ENCODE measurements at regions not wholly inside any gene's neighbourhood (a gene's known extent, or its start where the extent isn't known, plus 50 kb on each side); places are given as distances from the start of the nearest gene placed in this dataset.

DNA sequence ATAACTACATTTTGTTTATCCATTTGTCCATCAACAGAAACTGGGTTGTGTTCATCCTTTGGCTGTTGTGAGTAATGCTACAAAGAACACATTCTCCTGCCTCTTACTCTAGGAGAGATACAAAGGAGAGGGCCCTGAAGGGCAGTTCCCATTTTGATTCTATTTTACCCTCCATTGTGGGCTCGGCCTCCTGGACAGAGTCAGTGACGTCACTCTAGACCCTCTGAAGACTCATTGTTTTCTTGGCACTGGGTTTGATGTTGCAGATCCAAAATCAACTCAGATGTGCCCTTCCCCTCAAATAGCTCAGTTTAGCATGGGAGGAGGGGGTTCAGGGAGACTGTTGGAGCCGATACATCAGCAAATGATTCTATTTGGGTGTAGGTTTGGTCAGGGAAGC, 280.9 kb downstream of the UTP18 start:
- DNase-seq = no peak
- no peak for TF ChIP-seq POLR2A (IDR thresholded peaks at IDR 0.05; ENCODE audit: low read length)
- TF ChIP-seq GATA1 (IDR thresholded peaks at IDR 0.05; ENCODE audit: low read depth, low read length) = no peak

DNA sequence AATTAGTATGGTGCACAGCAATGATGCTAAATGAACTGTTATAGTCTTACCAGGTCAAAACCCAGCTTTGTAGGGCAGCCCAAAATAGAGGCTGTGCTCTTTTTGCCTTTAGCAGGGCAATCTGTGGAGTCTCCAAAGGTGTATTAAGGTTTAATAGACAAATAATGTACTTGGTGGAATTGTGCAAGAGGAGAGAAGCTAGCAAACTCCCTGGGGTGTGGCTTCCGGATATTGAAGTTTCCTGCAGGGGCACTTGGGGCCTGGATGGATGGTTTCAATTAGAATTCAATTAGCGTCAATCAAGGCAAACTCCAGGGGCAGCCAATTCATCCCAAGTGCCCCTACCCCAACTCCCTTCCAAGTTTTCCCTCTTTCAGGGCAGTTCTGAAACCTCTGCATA, 285.8 kb downstream of the UTP18 start:
- no peak for DNase-seq
- no peak for TF ChIP-seq GATA1 (IDR thresholded peaks at IDR 0.05; ENCODE audit: low read depth, low read length)
- no peak for TF ChIP-seq POLR2A (IDR thresholded peaks at IDR 0.05; ENCODE audit: low read length)

DNA sequence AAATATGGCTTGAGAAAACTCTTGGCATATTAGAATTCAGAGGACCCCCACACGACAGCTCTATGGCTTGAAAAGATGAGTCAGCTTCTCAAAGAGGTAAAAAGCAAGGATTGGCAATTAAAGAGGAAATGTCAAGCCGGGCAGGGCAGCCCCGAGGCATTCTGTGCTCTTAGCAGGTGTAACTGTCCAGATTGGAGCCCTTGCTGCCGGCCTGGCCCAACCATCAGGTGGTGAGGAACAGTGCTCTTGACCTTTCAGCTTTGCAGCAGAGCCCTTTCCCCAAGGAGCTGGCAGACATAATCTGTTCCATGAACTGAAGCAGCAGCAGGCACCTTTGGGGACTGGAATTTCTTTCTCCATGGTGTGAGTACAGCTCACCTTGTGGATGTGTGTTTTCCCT, 287.8 kb downstream of the UTP18 start:
- DNase-seq = no peak
- no peak for TF ChIP-seq POLR2A (IDR thresholded peaks at IDR 0.05; ENCODE audit: low read length)
- TF ChIP-seq GATA1 (IDR thresholded peaks at IDR 0.05; ENCODE audit: low read depth, low read length) = no peak

DNA sequence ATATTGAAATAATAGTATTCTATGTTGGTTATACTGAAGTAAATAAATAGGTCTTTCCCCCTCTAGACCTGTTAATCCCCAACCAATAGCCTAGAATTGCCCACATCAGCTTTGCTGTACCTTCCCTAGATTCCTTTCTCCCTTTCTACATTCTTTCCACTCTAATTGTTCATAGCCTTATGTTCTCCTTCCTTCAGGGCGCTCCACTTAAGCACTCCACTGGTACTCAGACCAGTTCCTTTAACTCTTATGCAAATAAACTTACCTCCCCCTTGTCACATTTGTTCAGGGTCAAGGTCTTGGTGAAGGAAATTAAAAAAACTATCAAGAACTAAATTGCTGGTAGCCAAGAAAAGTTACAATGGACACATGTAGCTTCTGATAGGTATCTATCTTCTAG, 294.8 kb downstream of the UTP18 start:
- no peak for TF ChIP-seq GATA1 (IDR thresholded peaks at IDR 0.05; ENCODE audit: low read depth, low read length)
- no peak for TF ChIP-seq POLR2A (IDR thresholded peaks at IDR 0.05; ENCODE audit: low read length)
- DNase-seq = no peak

DNA sequence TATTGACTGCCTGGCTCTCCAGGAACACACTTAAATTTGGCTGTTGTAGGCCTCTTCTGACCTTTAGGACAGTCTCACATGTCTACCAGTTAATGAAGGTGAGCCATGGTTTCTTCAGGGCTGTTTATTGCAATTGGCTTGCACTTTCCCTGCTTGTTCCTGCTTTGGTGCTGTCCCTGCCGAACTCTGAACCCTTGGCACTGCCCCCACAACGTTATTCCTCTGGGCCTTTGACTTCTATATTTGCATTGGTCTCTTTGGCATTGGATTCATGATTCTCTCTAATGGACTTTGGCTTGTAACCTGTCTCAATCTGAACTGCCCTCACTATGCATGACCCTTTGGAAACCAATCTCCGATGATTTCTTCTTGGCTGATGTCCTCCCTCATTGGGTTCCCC, 299.4 kb downstream of the UTP18 start:
- TF ChIP-seq POLR2A (IDR thresholded peaks at IDR 0.05; ENCODE audit: low read length) = no peak
- DNase-seq = no peak

DNA sequence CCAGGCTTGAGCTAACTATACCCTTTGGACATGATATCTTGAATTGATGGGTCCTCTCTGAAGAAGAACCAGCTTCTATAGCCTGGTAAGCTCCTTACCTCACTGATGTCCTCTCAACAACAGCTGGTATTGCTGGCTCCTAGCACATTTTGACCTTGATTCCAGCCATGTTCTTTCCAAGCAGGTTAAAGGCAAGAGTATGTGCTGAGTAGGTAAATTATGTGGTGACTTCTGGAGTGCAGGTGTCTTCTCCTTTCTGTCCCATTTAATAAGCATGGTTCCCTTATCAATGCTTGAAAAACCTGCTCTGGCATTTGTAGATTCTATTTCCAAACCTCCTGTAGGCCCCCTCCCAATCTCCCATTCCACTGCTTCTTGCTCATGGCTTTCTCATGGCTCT, 300.1 kb downstream of the UTP18 start:
- no peak for DNase-seq
- TF ChIP-seq POLR2A (IDR thresholded peaks at IDR 0.05; ENCODE audit: low read length) (no peak), GATA1 (IDR thresholded peaks at IDR 0.05; ENCODE audit: low read depth, low read length) (no peak)

DNA sequence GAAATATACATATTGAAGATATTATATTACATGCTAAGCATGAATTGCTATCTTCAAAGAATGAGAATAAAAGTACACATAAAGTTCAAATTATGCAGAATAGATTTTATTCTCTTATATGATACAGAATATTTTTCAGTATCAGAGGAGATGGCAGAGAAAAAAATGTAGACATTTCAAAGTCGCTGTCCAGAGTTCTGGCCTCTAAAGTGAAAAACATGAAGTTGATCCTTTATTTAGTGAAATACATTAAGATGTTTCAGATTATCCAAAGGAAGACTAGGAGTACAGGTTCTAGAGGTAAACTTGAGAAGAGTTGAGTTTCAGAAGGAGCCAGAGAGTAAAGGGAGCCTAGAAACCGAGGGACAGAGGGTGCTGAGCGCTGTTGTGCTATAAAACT, 303.6 kb downstream of the UTP18 start:
- DNase-seq = no peak
- TF ChIP-seq POLR2A (IDR thresholded peaks at IDR 0.05; ENCODE audit: low read length) = no peak
- TF ChIP-seq GATA1 (IDR thresholded peaks at IDR 0.05; ENCODE audit: low read depth, low read length) = no peak

DNA sequence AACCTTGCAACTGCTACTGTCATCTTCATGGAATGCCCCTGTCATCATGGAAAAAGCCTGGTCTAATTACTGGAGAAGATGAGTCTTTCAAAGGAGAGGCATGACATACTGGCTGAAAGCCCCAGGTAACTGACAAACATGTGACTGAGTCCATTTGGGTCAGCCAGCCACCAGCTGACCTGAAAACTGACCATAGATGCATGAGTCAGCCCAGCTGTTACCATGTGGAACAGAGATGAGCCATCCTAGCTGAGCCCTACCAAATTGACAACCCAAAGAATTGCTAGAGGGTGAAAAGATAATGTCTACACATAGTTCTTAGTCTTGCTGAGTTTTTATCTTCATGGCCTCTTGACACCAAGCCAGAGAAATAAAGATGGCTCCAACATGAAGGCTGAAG, 311.8 kb downstream of the UTP18 start:
- DNase-seq = no peak
- TF ChIP-seq GATA1 (IDR thresholded peaks at IDR 0.05; ENCODE audit: low read depth, low read length) = no peak
- TF ChIP-seq POLR2A (IDR thresholded peaks at IDR 0.05; ENCODE audit: low read length) = no peak
